SJCRH30 (cell line): ENCODE measurements at regions not wholly inside any gene's neighbourhood (a gene's known extent, or its start where the extent isn't known, plus 50 kb on each side); places are given as distances from the start of the nearest gene placed in this dataset.
"Not testable (repeated sequence)": the region's sequence is repeated elsewhere in the genome, so short reads cannot be mapped to it uniquely, and the experiment has no call there.

Source experiments
- DNase-seq, 2 experiments: peaks; one replicate each; pipeline ENCODE4 v3.0.0-alpha.2; 2015 to 2020
- H3K27ac ChIP-seq: fragments of 250-450 bp; sonication (Bioruptor Pico); 2 replicates; pipeline ENCODE4 v1.5.1; 2020; ENCODE audit warnings: mild to moderate bottlenecking, moderate library complexity
- H3K27me3 ChIP-seq: fragments of 250-450 bp; sonication (Bioruptor Pico); 2 replicates; pipeline ENCODE4 v1.5.1; 2020; ENCODE audit warnings: mild to moderate bottlenecking, moderate library complexity
- H3K36me3 ChIP-seq: fragments of 250-450 bp; sonication (Bioruptor Pico); 2 replicates; pipeline ENCODE4 v1.5.1; 2020; ENCODE audit warnings: mild to moderate bottlenecking, moderate library complexity
- H3K4me1 ChIP-seq: fragments of 250-450 bp; sonication (Bioruptor Pico); 2 replicates; pipeline ENCODE4 v1.5.1; 2020; ENCODE audit warnings: mild to moderate bottlenecking, moderate library complexity
- H3K4me3 ChIP-seq: fragments of 250-450 bp; sonication (Bioruptor Pico); 2 replicates; pipeline ENCODE4 v1.5.1; 2020; ENCODE audit warnings: mild to moderate bottlenecking, moderate library complexity
- H3K9me3 ChIP-seq: fragments of 250-450 bp; sonication (Bioruptor Pico); replicated peaks from 2 replicates; pipeline ENCODE4 v1.5.1; 2020; ENCODE audit warnings: mild to moderate bottlenecking, moderate library complexity

DNA sequence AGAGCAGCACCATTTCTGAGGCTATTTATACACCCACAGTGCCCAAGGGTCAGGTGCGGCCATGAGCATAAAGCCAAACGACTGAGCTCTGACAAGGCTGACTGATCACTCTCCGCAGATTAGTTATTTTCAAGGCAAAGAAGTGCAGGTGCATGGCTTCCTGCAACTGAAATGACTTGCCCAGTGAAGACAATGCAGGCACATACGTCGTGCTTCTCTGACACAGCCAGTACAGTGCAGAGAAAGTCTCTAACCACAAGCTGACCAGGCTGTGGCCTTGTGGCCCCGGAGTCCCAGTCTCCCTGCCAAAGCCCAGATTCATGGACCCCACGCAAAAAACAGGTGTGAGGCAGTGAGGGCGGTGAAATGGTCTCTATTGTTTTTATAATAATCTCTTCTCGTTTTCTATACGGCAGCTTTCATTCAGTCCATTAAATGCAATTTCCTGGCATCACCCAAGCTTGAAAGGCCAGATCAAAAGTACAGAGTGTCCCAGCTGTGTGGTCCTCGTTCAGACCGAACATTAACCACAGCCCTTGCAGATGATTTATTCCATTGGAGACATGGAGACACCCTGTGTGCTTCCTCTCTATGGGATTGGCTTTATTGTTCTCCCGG lies 447.0 kb upstream of the ID2 start:
- Histone ChIP-seq H3K4me1 (no peaks in the 10 kb centered on the region), H3K27me3 (0 out of 2 replicates have a peak, but pooled peaks cover 1% of the 10 kb centered on the region), H3K4me3 (no peak overlapping the region), H3K27ac (no peak overlapping the region), H3K9me3 (no peaks in the 10 kb centered on the region), H3K36me3 (no peaks in the 10 kb centered on the region)
- peak in 1 of 2 experiments; percentile 8 for DNase-seq

DNA sequence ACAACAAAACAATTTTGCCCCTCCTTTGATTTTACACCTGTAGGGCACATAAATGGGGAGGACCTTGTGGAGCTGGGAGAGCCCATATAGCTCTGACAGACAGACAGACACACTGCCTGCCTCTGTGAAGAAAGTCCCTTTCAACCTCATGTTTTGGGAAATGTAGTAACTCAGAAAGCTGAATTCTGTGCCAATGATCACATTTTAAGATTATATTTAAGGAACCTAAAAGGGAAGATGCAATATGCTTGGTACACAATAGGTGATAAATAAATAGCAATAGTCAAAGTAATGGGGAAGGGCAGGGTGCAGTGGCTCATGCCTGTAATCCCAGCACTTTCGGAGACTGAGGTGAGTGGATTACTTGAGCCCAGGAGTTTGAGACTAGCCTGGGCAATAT lies 446.4 kb upstream of the ID2 start:
- no peak overlapping the region for H3K4me3 ChIP-seq
- no peak for DNase-seq
- H3K27me3 ChIP-seq: 0 out of 2 replicates have a peak, but pooled peaks cover 3% of the 10 kb centered on the region
- no peaks in the 10 kb centered on the region for H3K9me3 ChIP-seq
- no peak overlapping the region for H3K27ac ChIP-seq
- no peaks in the 10 kb centered on the region for H3K4me1 ChIP-seq
- H3K36me3 ChIP-seq: no peaks in the 10 kb centered on the region

DNA sequence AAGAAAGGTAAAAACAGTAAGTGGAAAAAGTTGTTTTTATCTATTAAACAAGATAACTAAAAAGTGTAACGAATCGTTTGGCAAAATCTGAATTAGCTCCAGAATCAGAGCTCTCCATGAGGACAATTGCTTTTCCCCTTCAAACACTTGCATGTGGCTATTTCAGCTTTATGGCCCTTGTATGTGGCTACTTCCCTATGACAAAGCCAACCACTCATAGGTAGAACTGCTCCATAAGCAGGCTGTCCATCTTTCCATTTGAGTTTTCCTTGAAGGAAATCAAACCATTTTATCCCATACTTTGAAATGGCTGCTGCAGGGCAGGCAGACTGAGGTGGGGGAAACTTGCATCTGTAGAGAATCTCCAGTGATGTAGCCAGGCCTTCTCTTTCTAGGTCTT lies 445.5 kb upstream of the ID2 start:
- 0 out of 2 replicates have a peak, but pooled peaks cover 3% of the 10 kb centered on the region for H3K27me3 ChIP-seq
- H3K36me3 ChIP-seq: no peaks in the 10 kb centered on the region
- no peaks in the 10 kb centered on the region for H3K4me1 ChIP-seq
- no peak for DNase-seq
- no peaks in the 10 kb centered on the region for H3K9me3 ChIP-seq
- H3K27ac ChIP-seq: no peak overlapping the region
- no peak overlapping the region for H3K4me3 ChIP-seq

DNA sequence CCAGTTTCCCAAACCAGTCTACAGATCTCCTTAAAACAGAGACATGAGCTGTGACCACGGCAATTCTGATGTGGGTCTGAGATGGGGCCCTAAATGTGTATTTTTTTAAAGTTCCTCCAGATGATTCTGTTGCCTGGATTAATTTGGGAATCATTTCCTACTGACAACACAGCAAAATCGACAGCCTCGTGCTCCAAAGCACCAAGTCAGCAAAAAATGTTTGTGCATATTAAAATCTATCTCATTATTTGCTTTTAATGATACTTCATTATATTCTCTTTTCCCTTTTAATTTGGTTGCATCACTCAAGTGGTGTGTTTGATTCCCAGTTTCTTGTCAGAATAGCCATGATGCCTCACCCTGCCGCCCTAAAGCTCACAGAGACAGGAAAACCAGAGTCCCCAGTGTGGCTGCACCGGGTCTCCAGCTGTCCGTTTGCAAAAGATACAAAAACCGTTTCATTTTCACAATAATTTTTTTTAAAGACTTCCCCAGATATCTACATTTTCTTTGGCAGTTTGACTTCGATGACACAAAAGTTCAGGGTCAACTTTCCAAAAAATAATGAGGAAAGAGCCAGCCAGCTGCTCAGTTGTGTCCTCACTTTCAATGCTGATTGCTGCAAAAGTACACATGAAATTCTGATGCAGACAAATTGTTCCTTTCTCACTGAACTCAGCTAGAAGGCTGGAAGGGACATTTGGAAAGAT lies 443.2 kb upstream of the ID2 start:
- 0 out of 2 replicates have a peak, but pooled peaks cover 3% of the 10 kb centered on the region for H3K27me3 ChIP-seq
- no peak overlapping the region for H3K27ac ChIP-seq
- no peak overlapping the region for H3K4me3 ChIP-seq
- no peak for DNase-seq
- H3K36me3 ChIP-seq: no peaks in the 10 kb centered on the region
- H3K9me3 ChIP-seq: no peaks in the 10 kb centered on the region
- no peaks in the 10 kb centered on the region for H3K4me1 ChIP-seq

DNA sequence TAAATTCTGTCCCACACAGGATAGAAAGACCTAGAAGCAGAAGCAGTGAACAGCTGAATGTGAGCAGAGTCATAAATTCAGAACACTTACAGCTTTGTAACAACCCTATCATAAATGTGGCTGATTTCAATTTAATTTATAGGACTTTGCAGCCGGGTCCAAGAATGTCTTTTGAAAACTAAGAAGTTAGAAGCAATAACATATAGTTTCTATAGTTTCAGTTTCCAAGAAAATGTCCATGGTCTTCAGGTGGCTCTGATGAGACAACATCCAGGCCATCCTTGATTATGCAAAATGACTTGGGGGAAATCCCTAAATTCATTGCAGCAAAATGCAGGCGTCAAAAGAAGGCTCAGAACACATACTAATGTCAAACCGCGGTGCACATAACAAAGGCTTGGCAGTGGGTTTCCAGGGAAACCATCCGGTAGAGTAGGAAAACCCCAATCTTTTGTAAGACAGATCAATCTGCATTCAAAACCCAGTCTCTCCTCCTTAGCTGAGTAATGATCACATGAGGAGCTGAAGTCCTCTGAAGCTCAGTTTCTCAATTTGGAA lies 442.2 kb upstream of the ID2 start:
- Histone ChIP-seq H3K9me3 (no peaks in the 10 kb centered on the region), H3K4me3 (no peak overlapping the region), H3K36me3 (no peaks in the 10 kb centered on the region), H3K27me3 (0 out of 2 replicates have a peak, but pooled peaks cover 3% of the 10 kb centered on the region), H3K4me1 (no peaks in the 10 kb centered on the region), H3K27ac (no peak overlapping the region)
- no peak for DNase-seq

DNA sequence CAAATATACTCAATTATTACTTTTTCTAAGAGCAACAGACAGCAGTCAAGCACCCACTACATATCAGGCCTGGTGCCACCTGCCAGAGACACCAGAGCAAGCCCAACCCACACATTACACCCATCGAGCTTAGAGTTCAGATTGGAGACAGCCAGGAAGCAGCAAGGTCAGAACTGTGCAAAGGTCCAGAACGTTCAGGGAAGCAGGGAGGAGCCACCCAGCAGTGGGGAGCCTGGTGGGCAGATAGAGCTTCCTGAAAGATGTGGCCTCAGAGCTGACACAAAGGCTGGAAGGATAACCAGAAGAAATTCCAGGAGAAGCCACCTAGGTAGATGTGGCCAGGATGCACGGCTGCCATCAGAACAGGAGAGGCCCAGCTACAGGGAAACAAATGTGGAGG lies 440.5 kb upstream of the ID2 start:
- Histone ChIP-seq H3K27ac (no peak overlapping the region), H3K4me1 (no peaks in the 10 kb centered on the region), H3K36me3 (no peaks in the 10 kb centered on the region), H3K9me3 (no peaks in the 10 kb centered on the region), H3K4me3 (no peak overlapping the region), H3K27me3 (0 out of 2 replicates have a peak, but pooled peaks cover 3% of the 10 kb centered on the region)
- no peak for DNase-seq

DNA sequence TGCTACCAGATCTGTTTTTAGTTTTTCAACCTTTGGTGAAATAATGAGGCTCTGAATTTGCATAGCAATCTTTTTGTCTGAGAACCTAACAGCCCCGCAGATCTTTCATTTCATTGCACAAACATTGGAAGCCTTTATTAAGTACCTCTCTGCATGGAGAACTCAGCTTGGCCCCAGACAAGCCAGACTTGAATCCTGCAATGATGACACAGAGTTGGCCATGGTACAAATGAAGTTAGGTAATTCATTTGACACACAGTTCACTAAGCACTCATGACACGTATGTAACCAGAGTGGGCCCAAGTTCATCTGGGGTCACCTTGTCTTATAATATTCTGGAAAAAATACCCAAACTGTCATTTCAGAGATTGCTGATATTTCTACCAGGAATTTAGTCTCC lies 439.1 kb upstream of the ID2 start:
- Histone ChIP-seq H3K27ac (no peak overlapping the region), H3K27me3 (0 out of 2 replicates have a peak, but pooled peaks cover 3% of the 10 kb centered on the region), H3K4me3 (no peak overlapping the region), H3K9me3 (no peaks in the 10 kb centered on the region), H3K4me1 (no peaks in the 10 kb centered on the region), H3K36me3 (no peaks in the 10 kb centered on the region)
- no peak for DNase-seq

DNA sequence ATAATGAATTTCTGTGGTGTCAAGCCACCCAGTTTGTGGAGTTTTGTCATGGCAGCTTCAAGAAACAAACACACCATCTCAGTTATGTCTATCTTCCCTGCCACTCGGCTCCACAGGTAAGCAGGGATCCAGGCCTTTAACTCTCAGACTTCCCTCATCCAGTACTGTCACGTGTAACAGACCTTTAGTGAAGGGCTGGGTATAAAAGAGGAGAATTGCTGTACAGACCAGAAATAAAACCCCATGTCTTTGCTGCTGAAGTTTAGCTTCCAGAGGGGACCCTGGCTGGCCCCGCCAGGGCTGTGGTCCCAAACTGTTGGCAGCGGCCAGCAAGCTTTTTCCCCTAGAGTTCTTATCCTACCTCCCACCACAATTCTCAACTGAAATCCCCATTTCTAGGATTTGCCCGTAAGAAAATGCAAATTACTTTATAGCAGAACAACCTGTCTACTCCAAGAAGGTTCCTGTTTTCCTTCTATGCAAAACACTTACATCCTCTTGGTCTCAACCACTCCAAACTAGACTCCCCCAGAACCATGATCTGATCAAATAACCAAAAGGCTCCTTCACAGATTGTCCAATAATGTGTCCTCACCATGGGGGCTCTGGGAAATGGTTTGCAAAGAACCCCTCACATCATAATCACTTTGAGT lies 438.0 kb upstream of the ID2 start:
- Histone ChIP-seq H3K4me1 (no peaks in the 10 kb centered on the region), H3K27ac (no peak overlapping the region), H3K9me3 (no peaks in the 10 kb centered on the region), H3K27me3 (0 out of 2 replicates have a peak, but pooled peaks cover 3% of the 10 kb centered on the region), H3K4me3 (no peak overlapping the region), H3K36me3 (no peaks in the 10 kb centered on the region)
- no peak for DNase-seq

DNA sequence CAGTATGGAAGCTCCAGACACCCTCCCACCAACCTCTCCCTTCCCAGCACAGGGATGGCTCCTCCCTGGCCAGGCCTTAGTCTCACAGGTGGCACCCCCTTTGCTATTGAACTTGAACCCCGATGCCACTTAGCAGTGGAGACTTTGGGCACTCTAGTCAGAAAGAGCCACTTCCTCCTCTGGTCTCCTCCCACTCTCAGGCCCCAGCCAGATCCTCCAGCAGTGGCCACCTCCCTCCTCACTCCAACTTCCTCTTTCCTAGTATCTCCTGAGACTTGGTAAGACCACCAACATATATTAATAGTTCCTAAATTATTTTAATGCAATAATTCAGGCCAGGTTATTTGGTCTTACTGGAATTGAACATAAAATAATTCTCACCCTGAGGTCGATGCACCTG lies 437.2 kb upstream of the ID2 start:
- DNase-seq: no peak
- no peak overlapping the region for H3K4me3 ChIP-seq
- 0 out of 2 replicates have a peak, but pooled peaks cover 3% of the 10 kb centered on the region for H3K27me3 ChIP-seq
- H3K9me3 ChIP-seq: no peaks in the 10 kb centered on the region
- H3K36me3 ChIP-seq: no peaks in the 10 kb centered on the region
- H3K27ac ChIP-seq: no peak overlapping the region
- H3K4me1 ChIP-seq: no peaks in the 10 kb centered on the region

DNA sequence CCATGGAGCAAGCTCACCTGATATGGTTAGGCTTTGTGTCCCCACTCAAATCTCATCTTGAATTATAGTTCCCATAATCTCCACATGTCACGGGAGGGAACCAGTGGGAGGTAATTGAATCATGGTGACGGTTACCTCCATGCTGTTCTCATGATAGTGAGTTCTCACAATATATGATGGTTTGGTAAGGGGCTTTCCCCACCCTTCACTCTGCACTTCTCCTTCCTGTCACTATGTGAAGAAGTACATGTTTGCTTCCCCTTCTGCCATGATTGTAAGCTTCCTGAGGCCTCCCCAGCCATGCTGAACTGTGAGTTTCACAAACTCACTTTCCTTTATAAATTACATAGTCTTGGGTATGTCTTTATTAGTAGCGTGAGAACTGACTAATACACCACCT lies 435.7 kb upstream of the ID2 start:
- Histone ChIP-seq H3K4me1 (no peaks in the 10 kb centered on the region), H3K9me3 (no peaks in the 10 kb centered on the region), H3K27me3 (no peaks in the 10 kb centered on the region), H3K4me3 (no peak overlapping the region), H3K27ac (no peak overlapping the region), H3K36me3 (no peaks in the 10 kb centered on the region)
- no peak for DNase-seq

DNA sequence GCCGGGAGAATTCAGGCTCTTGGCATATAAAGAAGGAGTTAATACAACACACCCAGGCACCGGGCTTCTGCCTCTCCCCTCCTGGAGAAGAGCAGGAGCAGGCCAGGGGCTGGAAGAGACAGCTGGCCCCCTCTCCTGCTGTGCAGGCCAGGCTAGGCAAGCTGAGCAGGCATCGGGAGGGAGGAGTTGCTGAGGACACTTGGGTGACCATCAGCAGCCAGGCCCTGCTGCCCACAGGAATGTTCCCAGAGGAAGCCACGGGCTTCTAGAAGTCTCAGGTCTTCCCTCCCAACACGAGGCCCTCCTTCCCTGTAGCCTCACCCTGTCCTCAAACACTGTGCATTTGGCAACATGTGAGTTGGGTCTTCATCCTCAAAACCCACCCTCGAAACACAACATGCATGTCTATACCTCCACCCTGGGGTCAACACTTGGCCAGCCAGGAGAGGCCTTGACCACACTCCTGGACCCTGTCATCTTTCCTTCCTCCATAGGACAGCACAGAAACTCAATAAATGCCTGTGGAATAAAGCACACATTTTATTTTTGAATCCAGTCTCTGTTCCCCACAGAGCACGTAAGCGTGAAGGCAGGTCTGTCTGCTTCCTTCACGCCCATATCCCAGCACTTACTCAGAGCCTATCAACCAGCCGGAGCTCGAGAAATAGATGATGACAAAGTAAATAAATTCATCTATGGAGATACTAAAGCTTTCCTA lies 433.8 kb upstream of the ID2 start:
- Histone ChIP-seq H3K27me3 (no peaks in the 10 kb centered on the region; the same call in 1 of the 2 replicates), H3K4me1 (no peaks in the 10 kb centered on the region), H3K36me3 (no peaks in the 10 kb centered on the region), H3K4me3 (no peak overlapping the region), H3K27ac (no peak overlapping the region), H3K9me3 (no peaks in the 10 kb centered on the region)
- no peak for DNase-seq

DNA sequence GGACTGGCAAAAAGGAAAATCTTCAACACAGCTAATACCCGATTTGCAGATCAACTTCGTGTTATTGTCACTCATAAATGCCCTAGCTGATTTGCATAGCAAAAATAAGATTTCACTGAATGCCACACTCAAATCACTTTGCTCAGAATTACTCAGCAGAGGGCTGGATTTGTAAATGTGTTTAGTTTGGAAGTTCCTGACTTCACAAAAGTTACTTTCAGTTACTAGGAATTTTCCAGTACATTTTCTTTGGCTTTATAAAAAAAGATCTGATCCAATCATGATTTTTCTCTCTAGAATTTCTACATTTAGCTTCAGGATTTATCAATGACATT lies 433.3 kb upstream of the ID2 start:
- Histone ChIP-seq H3K36me3 (no peaks in the 10 kb centered on the region), H3K27ac (no peak overlapping the region), H3K4me1 (no peaks in the 10 kb centered on the region), H3K9me3 (no peaks in the 10 kb centered on the region), H3K27me3 (no peaks in the 10 kb centered on the region; the same call in 1 of the 2 replicates), H3K4me3 (no peak overlapping the region)
- no peak for DNase-seq

DNA sequence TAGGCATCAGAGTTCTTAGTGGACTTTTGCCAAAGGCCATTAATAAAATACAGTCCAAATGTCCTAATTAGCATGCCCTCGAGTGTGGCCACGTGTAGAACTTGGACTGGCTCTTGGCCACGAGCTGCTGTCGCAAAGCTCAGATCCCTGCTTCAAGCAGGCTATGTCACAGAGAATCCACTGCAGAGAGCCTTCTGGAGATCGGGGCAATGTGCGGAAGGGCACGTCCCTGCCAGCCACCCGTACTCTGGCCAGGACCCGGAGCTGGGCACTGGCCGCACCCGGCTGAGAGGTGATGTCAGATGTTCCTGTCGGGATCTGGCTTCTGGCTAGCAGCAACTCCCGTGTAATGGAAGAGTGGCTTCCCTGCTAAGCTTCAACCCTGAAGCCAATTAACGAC lies 432.7 kb upstream of the ID2 start:
- Histone ChIP-seq H3K27me3 (no peaks in the 10 kb centered on the region; the same call in 1 of the 2 replicates), H3K36me3 (no peaks in the 10 kb centered on the region), H3K9me3 (no peaks in the 10 kb centered on the region), H3K4me3 (no peak overlapping the region), H3K27ac (no peak overlapping the region), H3K4me1 (no peaks in the 10 kb centered on the region)
- no peak for DNase-seq

DNA sequence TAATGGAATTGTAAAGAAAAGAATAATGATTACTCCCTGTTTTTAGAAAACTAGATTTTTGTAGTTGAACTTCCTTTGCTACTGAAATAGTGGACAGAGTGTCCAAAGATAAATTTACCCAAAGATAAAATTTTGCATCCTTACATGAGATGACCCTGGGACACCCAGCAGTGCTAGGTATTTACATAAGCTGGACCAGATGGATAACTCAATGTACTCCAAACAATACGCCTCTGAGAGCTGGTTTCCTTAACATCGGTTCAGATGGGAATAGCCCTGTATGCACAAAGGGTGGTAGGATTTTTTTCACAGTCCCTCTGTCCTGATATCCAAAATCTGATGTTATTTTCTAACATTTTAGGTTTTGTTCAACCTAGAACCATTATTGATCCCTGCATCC lies 432.1 kb upstream of the ID2 start:
- no peaks in the 10 kb centered on the region for H3K4me1 ChIP-seq
- H3K9me3 ChIP-seq: no peaks in the 10 kb centered on the region
- no peaks in the 10 kb centered on the region for H3K36me3 ChIP-seq
- no peak for DNase-seq
- no peak overlapping the region for H3K27ac ChIP-seq
- no peak overlapping the region for H3K4me3 ChIP-seq
- H3K27me3 ChIP-seq: no peaks in the 10 kb centered on the region; the same call in 1 of the 2 replicates

DNA sequence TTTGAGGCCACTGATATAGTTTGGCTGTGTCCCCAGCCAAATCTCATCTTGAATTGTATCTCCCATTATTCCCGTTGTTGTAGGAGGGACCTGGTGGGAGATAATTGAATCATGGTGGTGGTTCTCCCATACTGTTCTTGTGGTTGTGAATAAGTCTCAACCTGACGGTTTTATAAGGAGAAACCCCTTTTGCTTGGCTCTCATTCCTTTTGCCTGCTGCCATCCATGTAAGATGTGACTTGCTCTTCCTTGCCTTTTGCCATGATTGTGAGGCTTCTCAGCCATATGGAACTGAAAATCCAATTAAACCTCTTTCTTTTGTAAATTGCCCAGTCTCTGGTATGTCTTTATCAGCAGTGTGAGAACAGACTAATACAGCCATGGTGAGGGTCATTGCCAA lies 431.6 kb upstream of the ID2 start:
- H3K27ac ChIP-seq, H3K4me1 ChIP-seq, H3K4me3 ChIP-seq, DNase-seq, H3K9me3 ChIP-seq, H3K36me3 ChIP-seq, H3K27me3 ChIP-seq: not testable (repeated sequence)
